ENCODE measurements at regions not wholly inside any gene's neighbourhood (a gene's known extent, or its start where the extent isn't known, plus 50 kb on each side); places are given as distances from the start of the nearest gene placed in this dataset.

- no peak for TF ChIP-seq BCL11A (IDR thresholded peaks at IDR 0.05; ENCODE audit: low read depth in 2 of 2, low read length in 2 of 2)
- TF ChIP-seq RFX5 (IDR thresholded peaks at IDR 0.05; ENCODE audit: borderline replicate concordance, low read depth, low read length), result no peak
- no peak for TF ChIP-seq RAD21 (IDR thresholded peaks at IDR 0.05 in 1 of 2, conservative IDR thresholded peaks at IDR 0.05 in 1 of 2; ENCODE audit: low read depth in 2 of 2, low read length in 2 of 2)
- TF ChIP-seq CBX8 (IDR thresholded peaks at IDR 0.05; ENCODE audit: borderline replicate concordance, low read depth, low read length), result no peak
- no peak for TF ChIP-seq CBX5 (IDR thresholded peaks at IDR 0.05; ENCODE audit: low read depth, low read length)
- no peak for TF ChIP-seq EP300 (IDR thresholded peaks at IDR 0.05; ENCODE audit: borderline replicate concordance in 1 of 2, low read depth in 2 of 2, low read length in 2 of 2)
- TF ChIP-seq MAFK (IDR thresholded peaks at IDR 0.05; ENCODE audit: low read depth, low read length), result no peak
- no peak for TF ChIP-seq BRCA1 (IDR thresholded peaks at IDR 0.05; ENCODE audit: low read depth, low read length)
Observed at GRCh38 chr7:51680594-51681399, 364.2 kb upstream of the COBL start (continued).

All from H1 (cell line).